ENCODE measurements at regions not wholly inside any gene's neighbourhood (a gene's known extent, or its start where the extent isn't known, plus 50 kb on each side); places are given as distances from the start of the nearest gene placed in this dataset.

GRCh38 chr4:43471950-43472349 is 579.4 kb downstream of the GRXCR1 start:
- no peak for TF ChIP-seq CTCF (IDR thresholded peaks at IDR 0.05)
- TF ChIP-seq POLR2A (IDR thresholded peaks at IDR 0.05): no peak
